ENCODE measurements at regions not wholly inside any gene's neighbourhood (a gene's known extent, or its start where the extent isn't known, plus 50 kb on each side); places are given as distances from the start of the nearest gene placed in this dataset.

GRCh38 chr15:70252056-70252950 is 154.6 kb upstream of the TLE3 start:
- TF ChIP-seq POLR2A (IDR thresholded peaks at IDR 0.05): no peak
- TF ChIP-seq, protein P1, sequence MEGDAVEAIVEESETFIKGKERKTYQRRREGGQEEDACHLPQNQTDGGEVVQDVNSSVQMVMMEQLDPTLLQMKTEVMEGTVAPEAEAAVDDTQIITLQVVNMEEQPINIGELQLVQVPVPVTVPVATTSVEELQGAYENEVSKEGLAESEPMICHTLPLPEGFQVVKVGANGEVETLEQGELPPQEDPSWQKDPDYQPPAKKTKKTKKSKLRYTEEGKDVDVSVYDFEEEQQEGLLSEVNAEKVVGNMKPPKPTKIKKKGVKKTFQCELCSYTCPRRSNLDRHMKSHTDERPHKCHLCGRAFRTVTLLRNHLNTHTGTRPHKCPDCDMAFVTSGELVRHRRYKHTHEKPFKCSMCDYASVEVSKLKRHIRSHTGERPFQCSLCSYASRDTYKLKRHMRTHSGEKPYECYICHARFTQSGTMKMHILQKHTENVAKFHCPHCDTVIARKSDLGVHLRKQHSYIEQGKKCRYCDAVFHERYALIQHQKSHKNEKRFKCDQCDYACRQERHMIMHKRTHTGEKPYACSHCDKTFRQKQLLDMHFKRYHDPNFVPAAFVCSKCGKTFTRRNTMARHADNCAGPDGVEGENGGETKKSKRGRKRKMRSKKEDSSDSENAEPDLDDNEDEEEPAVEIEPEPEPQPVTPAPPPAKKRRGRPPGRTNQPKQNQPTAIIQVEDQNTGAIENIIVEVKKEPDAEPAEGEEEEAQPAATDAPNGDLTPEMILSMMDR (IDR thresholded peaks at IDR 0.05): no peak
